Transverse colon (tissue), 4 donors: ENCODE measurements at regions not wholly inside any gene's neighbourhood (a gene's known extent, or its start where the extent isn't known, plus 50 kb on each side); places are given as distances from the start of the nearest gene placed in this dataset.

Experiments used
- DNase-seq: peaks from one replicate; pipeline ENCODE4 v3.0.0-alpha.2; 2019
- H3K27ac ChIP-seq, 4 donors: fragments of 200-600 bp; sonication (generic); 2 replicates each; pipeline ENCODE4 v1.5.1; 2016 to 2018; ENCODE audit warnings: inconsistent platforms in 4 of 4
- H3K27me3 ChIP-seq: fragments of 200-600 bp; sonication (generic); 2 replicates; pipeline ENCODE4 v1.5.1; 2017; ENCODE audit warnings: inconsistent platforms
- H3K36me3 ChIP-seq, 4 donors: fragments of 200-600 bp; sonication (generic); 2 replicates each; pipeline ENCODE4 v1.5.1; 2017 to 2019; ENCODE audit warnings: inconsistent platforms in 4 of 4
- H3K4me1 ChIP-seq, 4 donors: fragments of 200-600 bp; sonication (generic); 2 replicates each; pipeline ENCODE4 v1.5.1; 2017 to 2020; ENCODE audit warnings: inconsistent platforms in 4 of 4
- H3K4me3 ChIP-seq, 4 donors: fragments of 200-600 bp; sonication (generic); 1 replicate in 1 of 4; 2 replicates in 3 of 4; pipeline versions ENCODE4 v1.5.1 to v1.6.1; 2017 to 2019; ENCODE audit warnings: inconsistent platforms in 4 of 4
- H3K9me3 ChIP-seq, 2 donors: fragments of 200-600 bp; sonication (generic); 2 replicates each; pipeline ENCODE4 v1.5.1; 2017 to 2019; ENCODE audit warnings: inconsistent platforms in 2 of 2
- CTCF ChIP-seq, 5 experiments: fragments of 200-600 bp in 3 of 5; fragments of 450-650 bp in 2 of 5; sonication (generic) in 3 of 5; IDR thresholded peaks; 1 replicate in 2 of 5; 2 replicates in 3 of 5; pipeline ENCODE4 v1.5.1; 2016 to 2017; ENCODE audit warnings: antibody characterized with exemption in 5 of 5, inconsistent platforms in 3 of 5, mild to moderate bottlenecking in 2 of 5, moderate library complexity in 1 of 5
- EP300 ChIP-seq: sonication (generic); formaldehyde crosslinking; IDR thresholded peaks from one replicate; pipeline ENCODE4 v1.6.1; 2017; ENCODE audit warnings: antibody characterized with exemption, low read depth
- POLR2A ChIP-seq: fragments of 450-650 bp; IDR thresholded peaks from one replicate; pipeline ENCODE4 v1.6.1; 2016; ENCODE audit warnings: antibody characterized with exemption, mild to moderate bottlenecking, moderate library complexity
- POLR2AphosphoS5 ChIP-seq, 3 donors: sonication (generic); formaldehyde crosslinking; IDR thresholded peaks; one replicate each; pipeline ENCODE4 v1.6.1; 2016; ENCODE audit warnings: antibody characterized with exemption in 3 of 3
- WGBS, 2 donors: methylation state at CpG; one replicate each; pipeline ENCODE4 v1.1.5; 2018; ENCODE audit warnings: low coverage in 1 of 2; 5-methylcytosine and 5-hydroxymethylcytosine counted together
- in situ Hi-C, 4 donors: fragments of 200-750 bp; cut with MboI; loops; one replicate each; pipeline versions ENCODE4 v1.15.0 to v1.15.1; 2017; ENCODE audit warnings: low sequenced_read_pairs in 3 of 4, low pct_ligation_motif_present in 1 of 4, low pct_unique_long_range_greater_than_20kb in 1 of 4
- intact Hi-C: fragments of 100-400 bp; cut with DNase I; formaldehyde crosslinking; loops from one replicate; pipeline ENCODE4 v1.15.1; 2023; ENCODE audit warnings: low total_unique reads

GRCh38 chr1:112196731-112197130, 199.3 kb upstream of the CTTNBP2NL start:
- no peaks in the 10 kb centered on the region for H3K36me3 ChIP-seq
- H3K9me3 ChIP-seq, result no peaks in the 10 kb centered on the region
- no peaks in the 10 kb centered on the region for H3K27me3 ChIP-seq
- no peak for DNase-seq
- H3K4me1 ChIP-seq, result no peaks in the 10 kb centered on the region
- no peak overlapping the region for H3K27ac ChIP-seq
- intact Hi-C loops, result no loop called here
- TF ChIP-seq EP300 (no peak), POLR2A (no peak), POLR2AphosphoS5 (IDR thresholded peaks at IDR 0.05) (no peak), CTCF (IDR thresholded peaks at IDR 0.05) (no peak)
- in situ Hi-C loops, result no loop called here
- no peak overlapping the region for H3K4me3 ChIP-seq
- 84% methylated on average over 4 of the region's 4 CpGs; no CpG with 5 or more reads in 1 of the 2 donors for WGBS, 2 donors

DNA sequence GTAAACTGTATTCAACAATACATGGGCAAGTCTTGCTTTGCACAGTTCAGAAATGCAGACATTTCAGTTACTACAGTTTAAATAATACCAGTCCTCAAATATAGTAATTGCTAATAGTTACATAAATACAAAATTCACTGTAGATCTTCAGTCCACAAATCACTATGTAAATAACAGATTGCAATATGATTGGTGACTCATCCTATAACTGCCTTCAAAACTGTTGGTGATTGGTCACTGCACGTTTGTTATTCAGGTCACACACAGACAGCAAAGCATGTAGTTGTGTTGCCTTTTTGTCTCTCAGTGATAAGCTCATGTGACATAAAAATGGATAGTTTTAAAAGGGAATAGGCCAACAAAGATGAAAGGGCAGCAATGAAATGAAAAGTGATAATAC, 186.5 kb upstream of the CTTNBP2NL start:
- Histone ChIP-seq H3K27me3 (no peaks in the 10 kb centered on the region), H3K4me3 (no peak overlapping the region), H3K36me3 (no peaks in the 10 kb centered on the region), H3K9me3 (no peaks in the 10 kb centered on the region), H3K27ac (no peak overlapping the region), H3K4me1 (no peaks in the 10 kb centered on the region)
- in situ Hi-C loops, result no loop called here
- intact Hi-C loops, result no loop called here
- no peak for DNase-seq
- 33 to 71% methylated on average over 1 of the region's 1 CpG for WGBS, 2 donors
- no peak for TF ChIP-seq EP300

DNA sequence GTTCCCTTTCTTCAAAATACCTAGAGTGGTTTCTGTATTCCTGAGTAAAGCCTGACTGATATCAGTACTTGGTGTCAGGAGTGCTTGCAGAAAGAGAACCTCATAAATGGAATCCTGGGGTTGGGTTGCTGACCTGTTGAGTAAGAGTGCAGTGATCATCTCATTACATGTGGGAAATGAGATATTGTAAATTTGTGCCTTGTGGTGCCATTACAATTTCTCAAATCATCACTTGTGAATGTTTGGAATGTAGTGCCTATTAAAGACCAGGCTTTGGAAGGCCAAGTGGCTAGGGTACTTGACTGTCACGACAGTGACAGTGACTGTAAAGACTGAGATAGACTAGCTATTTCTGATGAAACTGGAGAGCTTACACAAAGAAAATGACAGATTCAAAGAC, 176.7 kb upstream of the CTTNBP2NL start:
- WGBS, 2 donors, result 67 to 75% methylated on average over 1 of the region's 1 CpG
- Histone ChIP-seq H3K4me1 (no peaks in the 10 kb centered on the region), H3K4me3 (no peak overlapping the region), H3K27ac (no peak overlapping the region), H3K27me3 (no peaks in the 10 kb centered on the region), H3K9me3 (no peaks in the 10 kb centered on the region), H3K36me3 (no peaks in the 10 kb centered on the region)
- in situ Hi-C loops, result no loop called here
- no peak for DNase-seq
- intact Hi-C loops, result no loop called here
- no peak for TF ChIP-seq POLR2A
- no peak for TF ChIP-seq EP300

DNA sequence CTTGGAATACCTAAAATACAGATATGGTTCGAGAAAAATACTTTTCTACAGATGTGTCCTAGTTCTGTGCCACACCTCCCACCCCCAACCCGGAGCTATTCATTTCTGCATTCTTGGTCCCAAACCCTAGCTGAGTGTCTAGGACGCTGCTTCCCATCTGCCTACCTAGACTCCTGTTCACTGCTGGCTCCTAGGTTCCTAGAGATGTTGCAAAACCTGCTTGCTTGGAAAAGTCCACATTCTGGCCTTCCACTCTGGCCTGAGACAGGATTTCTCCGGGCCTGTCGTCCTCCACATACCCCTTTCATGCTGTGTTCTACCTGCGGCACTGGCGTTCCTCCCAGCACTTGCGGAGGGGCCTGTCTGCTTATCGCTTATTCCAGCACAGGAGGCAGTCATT, 165.8 kb upstream of the CTTNBP2NL start:
- 86 to 87% methylated on average over 3 to 9 of the region's 9 CpGs for WGBS, 2 donors

DNA sequence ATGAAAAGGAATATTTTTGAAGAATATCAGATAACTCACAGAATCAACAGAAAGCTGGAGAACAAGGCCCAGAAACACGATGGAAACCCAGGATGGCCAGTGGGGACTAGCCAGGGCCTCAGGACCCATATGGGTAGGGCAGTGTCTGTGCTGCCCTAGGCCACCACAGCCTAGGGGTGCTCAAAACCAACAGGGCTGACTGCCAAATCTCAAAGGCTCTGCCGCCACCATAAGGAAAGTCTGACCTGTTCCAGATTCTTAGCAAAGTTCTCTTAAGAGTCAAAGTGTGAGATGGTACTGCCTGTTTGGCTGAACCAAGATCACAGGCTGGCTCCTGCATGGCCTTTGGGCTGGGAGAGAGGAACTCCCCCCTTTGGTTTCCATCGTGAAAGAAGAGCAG, 164.7 kb upstream of the CTTNBP2NL start:
- Histone ChIP-seq H3K4me3 (no peak overlapping the region), H3K27ac (no peak overlapping the region), H3K27me3 (no peaks in the 10 kb centered on the region), H3K36me3 (no peaks in the 10 kb centered on the region), H3K9me3 (peaks cover 0 to 8% of the 10 kb centered on the region in 2 donors), H3K4me1 (no peaks in the 10 kb centered on the region)
- 52 to 83% methylated on average over 1 to 3 of the region's 3 CpGs for WGBS, 2 donors
- intact Hi-C loops, result no loop called here
- no peak for TF ChIP-seq EP300
- no peak for TF ChIP-seq POLR2AphosphoS5 (IDR thresholded peaks at IDR 0.05)
- no peak for TF ChIP-seq POLR2A
- no peak for TF ChIP-seq CTCF (IDR thresholded peaks at IDR 0.05)
- DNase-seq, result no peak
- in situ Hi-C loops, result no loop called here

More for the DNA sequence above, 165.8 kb upstream of the CTTNBP2NL start:
- H3K27me3 ChIP-seq, result no peaks in the 10 kb centered on the region
- H3K9me3 ChIP-seq, result peaks cover 0 to 8% of the 10 kb centered on the region in 2 donors
- in situ Hi-C loops, result no loop called here
- TF ChIP-seq EP300 (no peak), CTCF (IDR thresholded peaks at IDR 0.05) (no peak), POLR2A (no peak), POLR2AphosphoS5 (IDR thresholded peaks at IDR 0.05) (no peak)
- H3K4me3 ChIP-seq, result no peak overlapping the region
- H3K4me1 ChIP-seq, result no peaks in the 10 kb centered on the region
- no peak overlapping the region for H3K27ac ChIP-seq
- no peak for DNase-seq
- intact Hi-C loops, result no loop called here
- no peaks in the 10 kb centered on the region for H3K36me3 ChIP-seq
